GM10248 (cell line): ENCODE measurements at regions not wholly inside any gene's neighbourhood (a gene's known extent, or its start where the extent isn't known, plus 50 kb on each side); places are given as distances from the start of the nearest gene placed in this dataset.

Experiments
- CTCF ChIA-PET: fragments of 300-600 bp; sonication (Branson Sonifier 250); formaldehyde crosslinking; extraction: SDS; loops from one replicate; lab custom pipeline; 2021; ENCODE audit warnings: antibody characterized with exemption; lab: Yijun Ruan, JAX
- POLR2A ChIA-PET: fragments of 350-650 bp; sonication (Branson Sonifier 250); formaldehyde crosslinking; extraction: SDS; loops from one replicate; lab custom pipeline; 2020; ENCODE audit warnings: antibody characterized with exemption; lab: Yijun Ruan, JAX
- DNase-seq: peaks from one replicate; pipeline ENCODE4 v3.0.0; 2012; ENCODE audit errors: extremely low spot score
- TF ChIP-seq, protein P1 (sequence below): IDR thresholded peaks from 2 replicates; pipeline ENCODE4 v1.5.1; 2012; ENCODE audit warnings: mild to moderate bottlenecking, low read depth; ENCODE audit errors: extremely low read depth, missing control alignments, control extremely low read depth

- CTCF ChIA-PET = interaction anchor here (1.2 kb wide), 1 partner anchor 9 kb away, joined by 3 read pairs; no protein-coding TSS in a partner anchor
These were observed 59.8 kb upstream of the SIPA1L2 start for GRCh38 chr1:232689711-232690110.

GRCh38 chr1:232690285-232690935 is 60.5 kb upstream of the SIPA1L2 start:
- ChIA-PET CTCF (interaction anchor here (1.2 kb wide), 1 partner anchor 9 kb away, joined by 3 read pairs; no protein-coding TSS in a partner anchor), POLR2A (no interaction called here)
- TF ChIP-seq, protein P1, sequence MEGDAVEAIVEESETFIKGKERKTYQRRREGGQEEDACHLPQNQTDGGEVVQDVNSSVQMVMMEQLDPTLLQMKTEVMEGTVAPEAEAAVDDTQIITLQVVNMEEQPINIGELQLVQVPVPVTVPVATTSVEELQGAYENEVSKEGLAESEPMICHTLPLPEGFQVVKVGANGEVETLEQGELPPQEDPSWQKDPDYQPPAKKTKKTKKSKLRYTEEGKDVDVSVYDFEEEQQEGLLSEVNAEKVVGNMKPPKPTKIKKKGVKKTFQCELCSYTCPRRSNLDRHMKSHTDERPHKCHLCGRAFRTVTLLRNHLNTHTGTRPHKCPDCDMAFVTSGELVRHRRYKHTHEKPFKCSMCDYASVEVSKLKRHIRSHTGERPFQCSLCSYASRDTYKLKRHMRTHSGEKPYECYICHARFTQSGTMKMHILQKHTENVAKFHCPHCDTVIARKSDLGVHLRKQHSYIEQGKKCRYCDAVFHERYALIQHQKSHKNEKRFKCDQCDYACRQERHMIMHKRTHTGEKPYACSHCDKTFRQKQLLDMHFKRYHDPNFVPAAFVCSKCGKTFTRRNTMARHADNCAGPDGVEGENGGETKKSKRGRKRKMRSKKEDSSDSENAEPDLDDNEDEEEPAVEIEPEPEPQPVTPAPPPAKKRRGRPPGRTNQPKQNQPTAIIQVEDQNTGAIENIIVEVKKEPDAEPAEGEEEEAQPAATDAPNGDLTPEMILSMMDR = no peak
- DNase-seq = no peak

More at GRCh38 chr1:232689711-232690110, 59.8 kb upstream of the SIPA1L2 start:
- POLR2A ChIA-PET = no interaction called here
- DNase-seq = no peak
- TF ChIP-seq, protein P1 = no peak

DNA sequence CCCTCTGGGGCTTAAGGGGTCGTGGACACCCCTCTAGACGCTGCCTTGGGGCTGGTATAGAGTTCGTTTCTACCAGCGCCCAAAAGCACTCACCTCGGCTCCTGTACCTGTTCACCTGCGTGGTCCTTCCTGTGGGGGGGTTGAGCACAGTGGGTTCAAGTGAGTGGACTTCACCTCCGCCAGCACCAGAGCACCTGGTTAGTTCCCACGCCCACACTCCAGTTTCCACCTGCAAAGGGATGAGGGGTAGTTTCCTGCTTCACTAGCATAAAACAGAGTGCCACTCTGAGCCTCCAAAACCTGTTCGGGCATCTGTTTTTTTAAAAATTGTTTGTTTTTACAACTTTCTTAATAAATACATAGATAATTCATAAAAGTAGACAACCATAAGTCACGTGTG is 64.5 kb upstream of the SIPA1L2 start:
- CTCF ChIA-PET = interaction anchor here (1.3 kb wide), 1 partner anchor 9 kb away, joined by 3 read pairs; no protein-coding TSS in a partner anchor
- DNase-seq = no peak
- POLR2A ChIA-PET = no interaction called here
- TF ChIP-seq, protein P1 = no peak

GRCh38 chr1:232695621-232696385 is 65.9 kb upstream of the SIPA1L2 start:
- CTCF ChIA-PET = interaction anchor here (0.8 to 0.9 kb wide), 2 partner anchors 8 to 11 kb away, joined by 3 read pairs; no protein-coding TSS in a partner anchor
- no peak for DNase-seq
- TF ChIP-seq, protein P1 = no peak
- POLR2A ChIA-PET = no interaction called here

DNA sequence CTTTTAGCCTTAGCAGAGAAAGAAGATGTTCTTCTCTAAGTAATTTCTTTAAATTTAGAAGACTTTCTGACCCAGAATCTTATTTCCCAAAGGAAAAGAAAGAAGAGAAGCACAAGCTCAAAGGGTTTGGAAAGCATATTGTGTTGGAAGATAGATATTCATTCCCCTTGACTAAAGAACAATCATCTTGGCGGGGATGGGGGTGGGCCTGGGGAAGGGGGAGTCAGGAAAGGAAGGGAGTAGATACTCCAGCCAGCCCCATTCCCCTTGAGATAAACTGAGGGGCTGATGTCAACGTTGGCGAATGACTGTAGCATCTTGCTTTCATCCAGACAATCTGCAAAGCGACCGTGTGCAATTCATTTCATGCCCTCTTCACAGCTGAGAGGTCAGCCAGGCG is 66.5 kb upstream of the SIPA1L2 start:
- ChIA-PET CTCF (no interaction called here), POLR2A (no interaction called here)
- DNase-seq = no peak
- TF ChIP-seq, protein P1 = no peak

GRCh38 chr1:232697187-232697822 is 67.4 kb upstream of the SIPA1L2 start:
- TF ChIP-seq, protein P1 = no peak
- DNase-seq = no peak
- CTCF ChIA-PET = no interaction called here
- POLR2A ChIA-PET = no interaction called here
